Chondrocyte (in vitro differentiated cells): ENCODE measurements at regions not wholly inside any gene's neighbourhood (a gene's known extent, or its start where the extent isn't known, plus 50 kb on each side); places are given as distances from the start of the nearest gene placed in this dataset.

Experiments used
- DNase-seq: peaks from one replicate; pipeline ENCODE4 v3.0.0; 2021; ENCODE audit warnings: mixed read lengths, low spot score
- H3K27ac Mint-ChIP-seq: one replicate; pipeline ENCODE4 v1.8.0; 2021; ENCODE audit warnings: mild to moderate bottlenecking, moderate library complexity, mixed read lengths; ENCODE audit not compliant: unreplicated experiment
- H3K27me3 Mint-ChIP-seq: 2 replicates; pipeline ENCODE4 v1.8.0; 2021; ENCODE audit warnings: low read depth, mixed read lengths
- H3K36me3 Mint-ChIP-seq: 2 replicates; pipeline ENCODE4 v1.8.0; 2021; ENCODE audit warnings: low read depth, mixed read lengths
- H3K4me1 Mint-ChIP-seq: 2 replicates; pipeline ENCODE4 v1.8.0; 2021; ENCODE audit warnings: low read depth, mild to moderate bottlenecking, mixed read lengths
- H3K4me3 Mint-ChIP-seq: one replicate; pipeline ENCODE4 v1.8.0; 2021; ENCODE audit warnings: mild to moderate bottlenecking, moderate library complexity, mixed read lengths; ENCODE audit not compliant: unreplicated experiment
- H3K9me3 Mint-ChIP-seq: 2 replicates; pipeline ENCODE4 v1.8.0; 2021; ENCODE audit warnings: low read depth, mixed read lengths
- CTCF ChIP-seq: fragments of 200-600 bp; sonication (generic); IDR thresholded peaks from 2 replicates; pipeline ENCODE4 v1.5.0; 2021; ENCODE audit warnings: antibody characterized with exemption, mild to moderate bottlenecking, moderate library complexity

GRCh38 chr12:89029961-89030360, 322.3 kb downstream of the DUSP6 start:
- no peak for DNase-seq
- Mint-ChIP-seq H3K4me1 (no peaks in the 10 kb centered on the region), H3K9me3 (no peaks in the 10 kb centered on the region), H3K36me3 (no peaks in the 10 kb centered on the region), H3K4me3 (no peak overlapping the region), H3K27ac (no peak overlapping the region), H3K27me3 (no peaks in the 10 kb centered on the region)
- no peak for TF ChIP-seq CTCF

- Mint-ChIP-seq H3K4me1 (no peaks in the 10 kb centered on the region), H3K27me3 (no peaks in the 10 kb centered on the region), H3K9me3 (no peaks in the 10 kb centered on the region), H3K27ac (no peak overlapping the region), H3K36me3 (no peaks in the 10 kb centered on the region), H3K4me3 (no peak overlapping the region)
- no peak for DNase-seq
- TF ChIP-seq CTCF = no peak
Measured at GRCh38 chr12:89024580-89024979, 327.7 kb downstream of the DUSP6 start.

- Mint-ChIP-seq H3K4me1 (no peaks in the 10 kb centered on the region), H3K4me3 (no peak overlapping the region), H3K27me3 (no peaks in the 10 kb centered on the region), H3K36me3 (no peaks in the 10 kb centered on the region), H3K9me3 (no peaks in the 10 kb centered on the region), H3K27ac (no peak overlapping the region)
- DNase-seq = no peak
- TF ChIP-seq CTCF = no peak
Measured at GRCh38 chr12:89023936-89024335, 328.4 kb downstream of the DUSP6 start.

- no peak for TF ChIP-seq CTCF
- peaks cover 6% of the 10 kb centered on the region for H3K4me1 Mint-ChIP-seq
- no peak overlapping the region for H3K4me3 Mint-ChIP-seq
- peaks cover 1% of the 10 kb centered on the region for H3K27me3 Mint-ChIP-seq
- DNase-seq = no peak
- H3K9me3 Mint-ChIP-seq = no peaks in the 10 kb centered on the region
- no peak overlapping the region for H3K27ac Mint-ChIP-seq
- H3K36me3 Mint-ChIP-seq = no peaks in the 10 kb centered on the region
Measured at GRCh38 chr12:89020689-89021088, 331.6 kb downstream of the DUSP6 start.

- no peak for TF ChIP-seq CTCF
- DNase-seq = no peak
- Mint-ChIP-seq H3K27ac (no peak overlapping the region), H3K4me3 (no peak overlapping the region), H3K36me3 (no peaks in the 10 kb centered on the region), H3K4me1 (peaks cover 6% of the 10 kb centered on the region), H3K27me3 (peaks cover 1% of the 10 kb centered on the region), H3K9me3 (no peaks in the 10 kb centered on the region)
Measured at GRCh38 chr12:89020121-89020480, 332.2 kb downstream of the DUSP6 start.
